Coronary artery (tissue), 2 donors: ENCODE measurements at regions not wholly inside any gene's neighbourhood (a gene's known extent, or its start where the extent isn't known, plus 50 kb on each side); places are given as distances from the start of the nearest gene placed in this dataset.
"Not testable (repeated sequence)": the region's sequence is repeated elsewhere in the genome, so short reads cannot be mapped to it uniquely, and the experiment has no call there.

Source experiments
- DNase-seq: peaks from one replicate; pipeline ENCODE4 v3.0.0-alpha.2; 2017; ENCODE audit warnings: low spot score
- H3K27ac ChIP-seq, 2 donors: fragments of 200-600 bp; sonication (generic); one replicate each; pipeline ENCODE4 v1.5.1; 2016 to 2019
- H3K4me3 ChIP-seq: fragments of 200-600 bp; sonication (generic); 2 replicates; pipeline ENCODE4 v1.5.1; 2016; ENCODE audit warnings: mild to moderate bottlenecking, moderate library complexity
- TF ChIP-seq, protein P1 (sequence below): fragments of 200-600 bp; sonication (generic); IDR thresholded peaks from one replicate; pipeline ENCODE4 v1.5.1; 2019; ENCODE audit warnings: antibody characterized with exemption

- not testable (repeated sequence) for H3K27ac ChIP-seq, DNase-seq, H3K4me3 ChIP-seq
Measured at GRCh38 chr20:18876394-18876793, 62.8 kb downstream of the SCP2D1 start.

DNA sequence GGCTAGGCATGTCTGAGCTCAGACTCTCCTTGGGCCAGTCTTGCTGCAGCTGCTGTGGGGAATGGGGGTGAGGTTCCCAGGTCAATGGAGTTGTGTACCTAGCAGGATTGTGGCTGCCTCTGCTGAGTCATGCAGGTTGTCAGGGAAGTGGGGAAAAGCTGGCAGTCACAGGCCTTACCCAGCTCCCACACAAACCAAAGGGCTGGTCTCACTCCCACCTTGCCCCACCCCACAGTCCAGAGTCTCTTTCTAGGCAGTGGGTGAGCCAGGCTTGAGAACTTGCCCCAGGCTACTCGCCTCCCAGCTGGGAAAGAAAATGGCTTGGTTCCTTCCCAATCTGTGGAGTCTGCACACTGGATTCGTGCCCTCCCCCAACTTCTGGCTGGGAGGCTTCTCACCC lies 65.7 kb downstream of the SCP2D1 start:
- no peak for DNase-seq
- no peak overlapping the region for H3K27ac ChIP-seq
- TF ChIP-seq, protein P1, sequence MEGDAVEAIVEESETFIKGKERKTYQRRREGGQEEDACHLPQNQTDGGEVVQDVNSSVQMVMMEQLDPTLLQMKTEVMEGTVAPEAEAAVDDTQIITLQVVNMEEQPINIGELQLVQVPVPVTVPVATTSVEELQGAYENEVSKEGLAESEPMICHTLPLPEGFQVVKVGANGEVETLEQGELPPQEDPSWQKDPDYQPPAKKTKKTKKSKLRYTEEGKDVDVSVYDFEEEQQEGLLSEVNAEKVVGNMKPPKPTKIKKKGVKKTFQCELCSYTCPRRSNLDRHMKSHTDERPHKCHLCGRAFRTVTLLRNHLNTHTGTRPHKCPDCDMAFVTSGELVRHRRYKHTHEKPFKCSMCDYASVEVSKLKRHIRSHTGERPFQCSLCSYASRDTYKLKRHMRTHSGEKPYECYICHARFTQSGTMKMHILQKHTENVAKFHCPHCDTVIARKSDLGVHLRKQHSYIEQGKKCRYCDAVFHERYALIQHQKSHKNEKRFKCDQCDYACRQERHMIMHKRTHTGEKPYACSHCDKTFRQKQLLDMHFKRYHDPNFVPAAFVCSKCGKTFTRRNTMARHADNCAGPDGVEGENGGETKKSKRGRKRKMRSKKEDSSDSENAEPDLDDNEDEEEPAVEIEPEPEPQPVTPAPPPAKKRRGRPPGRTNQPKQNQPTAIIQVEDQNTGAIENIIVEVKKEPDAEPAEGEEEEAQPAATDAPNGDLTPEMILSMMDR = no peak
- no peak overlapping the region for H3K4me3 ChIP-seq

GRCh38 chr20:18886756-18887155 lies 73.2 kb downstream of the SCP2D1 start:
- TF ChIP-seq, protein P1 = no peak
- Histone ChIP-seq H3K27ac (no peak overlapping the region), H3K4me3 (no peak overlapping the region)
- DNase-seq = no peak

DNA sequence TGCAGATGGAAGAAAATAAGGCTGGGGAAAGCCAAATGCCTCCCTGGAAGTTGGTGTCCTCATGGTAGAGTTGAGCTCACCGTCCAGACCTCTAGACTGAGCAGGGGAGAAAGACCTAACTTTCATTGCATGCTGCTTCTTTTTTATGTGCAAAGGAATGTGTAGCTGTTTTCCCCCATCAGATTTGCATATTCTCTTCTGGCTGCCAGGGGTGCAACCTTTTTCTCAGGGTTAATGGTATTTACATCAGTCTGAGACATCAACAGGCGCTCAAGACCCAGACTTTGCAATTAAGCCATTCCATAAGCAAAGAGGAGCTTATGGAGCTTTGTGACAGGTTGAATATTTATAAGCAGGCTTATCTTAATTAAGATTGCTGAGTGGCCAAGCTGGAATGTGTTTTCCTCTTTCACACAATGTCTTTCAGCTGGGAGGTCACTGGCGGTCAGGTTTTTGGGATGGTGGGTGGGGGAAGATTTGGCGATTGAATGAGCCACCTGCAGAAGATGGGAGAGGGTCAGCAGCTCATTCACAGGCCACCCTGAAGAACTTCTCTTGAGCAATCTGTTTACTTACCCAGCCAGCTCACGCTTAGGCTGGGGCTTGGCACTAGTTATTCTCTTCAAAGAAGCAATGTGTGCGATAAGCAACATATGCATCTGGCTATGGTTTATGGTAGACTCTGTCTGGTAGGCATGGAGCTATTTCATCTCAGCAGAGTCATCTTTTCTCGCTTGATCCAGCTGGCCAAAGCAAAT lies 88.6 kb downstream of the SCP2D1 start:
- Histone ChIP-seq H3K27ac (no peak overlapping the region), H3K4me3 (no peak overlapping the region)
- TF ChIP-seq, protein P1 = no peak
- DNase-seq = no peak

GRCh38 chr20:18904192-18904591 lies 90.6 kb downstream of the SCP2D1 start:
- H3K27ac ChIP-seq = no peak overlapping the region
- TF ChIP-seq, protein P1 = no peak

GRCh38 chr20:18904624-18905023 lies 91.0 kb downstream of the SCP2D1 start:
- H3K27ac ChIP-seq = no peak overlapping the region
- no peak overlapping the region for H3K4me3 ChIP-seq
- DNase-seq = no peak
- TF ChIP-seq, protein P1 = no peak

More at GRCh38 chr20:18904192-18904591, 90.6 kb downstream of the SCP2D1 start:
- no peak overlapping the region for H3K4me3 ChIP-seq
- no peak for DNase-seq

DNA sequence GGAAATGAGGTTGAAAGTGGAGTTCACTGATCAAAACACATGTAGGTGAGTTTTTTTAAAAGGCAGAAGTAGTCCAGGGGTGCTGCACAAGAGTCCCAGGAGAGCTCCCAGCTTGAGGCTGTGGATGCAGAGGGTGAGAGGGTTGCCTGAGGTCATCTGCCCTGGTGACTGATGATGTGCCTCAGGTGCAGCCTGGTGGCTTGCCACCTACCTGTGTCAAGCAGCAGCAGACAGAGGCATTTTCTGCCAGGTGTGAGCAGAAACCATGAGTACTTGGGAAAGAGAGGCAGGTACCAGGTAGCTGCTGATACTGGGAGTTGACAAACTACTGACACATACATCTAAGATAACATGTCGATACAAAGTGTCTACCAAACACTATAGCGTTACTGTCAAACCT lies 92.5 kb downstream of the SCP2D1 start:
- no peak overlapping the region for H3K4me3 ChIP-seq
- TF ChIP-seq, protein P1 = no peak
- DNase-seq = no peak

More for the DNA sequence above, 92.5 kb downstream of the SCP2D1 start:
- H3K27ac ChIP-seq = no peak overlapping the region
